NCI-H1417 (cell line): ENCODE measurements at regions not wholly inside any gene's neighbourhood (a gene's known extent, or its start where the extent isn't known, plus 50 kb on each side); places are given as distances from the start of the nearest gene placed in this dataset.
A peak's percentile ranks its signal among the peaks of the same experiment; 100 is the strongest.

ENCODE experiments used
- DNase-seq, 3 experiments: peaks; one replicate each; lab custom pipeline; 2025; lab: John Stamatoyannopoulos, UW

DNA sequence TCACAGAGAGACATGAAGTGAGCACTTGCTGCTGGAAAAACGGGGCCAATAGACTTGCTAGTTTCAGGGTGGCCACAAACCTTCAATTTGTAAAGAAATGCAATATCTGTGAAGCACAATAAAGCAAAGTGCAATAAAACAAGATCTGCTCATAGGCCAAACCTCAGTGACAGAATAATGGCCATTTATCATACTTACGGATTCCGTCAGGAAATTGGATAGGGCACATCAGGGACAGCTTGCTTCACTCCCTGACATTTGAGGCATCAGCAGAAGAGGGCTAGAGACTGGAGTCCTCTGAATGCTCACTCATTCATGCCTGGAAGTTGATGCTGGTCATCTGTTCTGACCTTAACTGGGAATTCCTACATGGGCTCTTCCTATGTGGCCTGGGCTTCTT lies 165.5 kb upstream of the OPRM1 start:
- no peak for DNase-seq

DNA sequence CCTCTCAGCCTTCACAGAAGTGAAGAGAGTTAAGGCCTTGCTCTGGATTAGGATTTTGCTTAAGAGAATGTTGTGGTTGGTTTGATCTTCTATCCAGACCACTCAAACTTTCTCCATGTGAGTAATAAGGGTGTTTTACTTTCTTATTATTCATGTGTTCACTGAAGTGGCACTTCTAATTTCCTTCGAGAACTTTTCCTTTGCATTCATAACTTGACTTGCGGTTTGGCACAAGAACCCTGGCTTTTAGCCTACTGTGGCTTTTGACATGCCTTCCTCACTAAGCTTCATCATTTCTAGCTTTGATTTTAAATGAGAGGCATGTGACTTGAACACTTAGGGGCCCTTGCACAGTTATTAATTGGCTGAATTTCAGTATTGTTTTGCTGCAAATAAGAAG lies 166.1 kb upstream of the OPRM1 start:
- DNase-seq: no peak

DNA sequence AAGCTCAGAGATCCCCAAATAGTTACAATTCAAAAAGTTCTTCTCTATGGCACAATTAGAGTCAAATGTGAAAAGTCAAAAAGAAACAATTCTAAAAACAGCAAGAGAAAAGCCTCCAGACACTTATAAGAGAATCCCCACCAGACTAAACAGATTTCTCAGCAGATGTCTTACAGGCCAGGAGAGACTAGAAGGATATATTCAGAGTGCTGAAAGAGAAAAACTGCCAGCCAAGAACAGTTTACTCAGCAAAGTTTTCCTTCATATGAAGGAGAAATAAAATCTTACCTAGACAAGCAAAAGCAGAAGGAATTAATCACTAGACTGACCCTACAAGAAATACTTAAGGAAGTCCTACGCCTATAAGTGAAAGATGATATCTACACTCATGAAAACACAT lies 176.1 kb upstream of the OPRM1 start:
- DNase-seq: no peak

DNA sequence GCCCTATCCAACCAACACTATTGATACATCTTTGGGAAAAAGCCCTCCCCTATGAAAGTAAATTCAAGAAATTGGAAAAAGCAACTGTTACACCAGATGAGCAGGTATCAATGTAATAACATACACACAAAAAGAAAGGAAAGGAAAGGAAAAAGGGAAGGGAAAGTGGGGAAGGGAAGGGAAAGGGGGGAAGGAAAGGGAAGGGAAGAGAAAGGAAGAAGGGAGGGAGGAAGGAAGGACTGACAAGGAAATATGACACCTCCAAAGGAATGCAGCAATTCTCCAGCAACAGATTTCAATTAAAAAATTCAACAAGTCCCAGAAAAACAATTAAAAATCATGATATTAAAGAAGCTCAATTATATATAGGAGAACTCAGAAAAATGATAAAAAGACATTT lies 176.9 kb upstream of the OPRM1 start:
- no peak for DNase-seq

DNA sequence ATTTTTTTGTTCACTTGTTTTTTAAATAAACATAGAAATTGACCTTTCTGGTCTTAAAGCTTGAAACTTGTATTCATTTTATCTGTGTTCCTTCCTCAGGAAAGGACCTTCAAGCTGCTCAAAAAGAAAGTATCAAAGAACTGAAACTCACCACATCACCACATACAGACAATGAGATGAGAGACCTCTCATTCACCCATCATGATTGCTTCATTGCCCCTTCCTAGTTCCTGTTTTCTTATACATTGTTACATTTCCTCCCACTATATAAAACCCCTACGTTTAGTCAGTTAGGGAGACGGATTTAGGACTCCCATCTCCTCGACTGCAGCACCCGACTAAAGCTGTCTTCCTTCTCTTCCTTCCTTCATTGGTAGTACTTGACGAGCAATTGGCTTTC lies 180.5 kb upstream of the OPRM1 start:
- no peak for DNase-seq

DNA sequence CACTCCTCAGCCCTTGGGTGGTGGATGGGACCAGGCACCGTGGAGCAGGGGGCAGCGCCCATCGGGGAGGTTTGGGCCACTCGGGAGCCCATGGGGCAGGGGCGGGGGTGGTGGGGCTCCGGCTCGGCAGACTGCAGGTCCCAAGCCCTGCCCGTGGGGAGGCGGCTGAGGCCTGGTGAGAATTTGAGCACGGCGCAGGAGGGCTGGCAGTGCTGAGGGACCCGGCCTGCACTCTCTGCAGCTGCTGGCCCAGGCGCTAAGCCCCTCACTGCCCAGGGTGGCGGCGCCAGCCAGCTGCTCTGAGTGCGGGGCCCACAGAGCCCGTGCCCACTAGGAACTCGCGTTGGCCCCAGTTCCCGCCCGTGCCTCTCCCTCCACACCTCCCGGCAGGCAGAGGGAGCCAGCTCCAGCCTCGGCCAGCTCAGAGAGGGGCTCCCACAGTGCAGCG lies 182.1 kb upstream of the OPRM1 start:
- DNase-seq: no peak

DNA sequence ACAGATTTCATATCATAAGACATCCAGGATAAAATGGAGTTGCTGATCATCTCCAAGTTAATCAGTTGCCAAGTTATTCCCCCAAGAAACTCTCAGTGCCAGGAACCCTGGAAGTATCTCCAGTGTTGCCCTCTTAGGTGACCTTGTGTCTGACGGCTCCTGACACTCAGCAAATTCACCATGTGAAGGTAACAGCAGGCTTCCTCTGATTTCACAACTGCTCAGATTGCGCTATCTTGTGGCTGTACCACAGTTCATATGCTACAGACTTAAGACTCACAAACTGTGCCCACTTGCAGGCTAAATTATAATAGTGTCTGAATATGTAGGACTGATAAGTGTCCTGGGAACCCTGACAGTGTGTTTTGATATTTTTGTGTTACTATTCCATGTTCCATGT lies 186.6 kb upstream of the OPRM1 start:
- peak in 1 of 3 experiments; percentile 9 for DNase-seq

DNA sequence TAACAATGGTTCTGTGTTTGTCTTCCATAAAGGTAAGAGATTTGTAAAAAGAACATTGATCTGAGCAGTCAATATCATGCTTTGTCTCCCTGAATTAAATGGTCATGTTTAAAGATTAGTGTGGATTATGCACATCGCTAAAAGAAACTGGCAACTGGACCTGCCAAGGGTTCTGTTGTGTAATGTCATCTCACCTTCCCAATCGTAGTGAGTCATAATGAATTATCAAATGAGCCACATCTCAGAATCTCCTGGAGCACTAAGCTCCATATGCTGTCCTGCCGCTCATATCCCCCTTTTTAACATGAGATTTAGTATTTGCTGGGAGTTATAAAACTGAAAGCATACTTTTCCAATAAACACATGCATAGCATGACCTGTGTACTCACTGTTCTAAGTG lies 187.0 kb upstream of the OPRM1 start:
- no peak for DNase-seq

DNA sequence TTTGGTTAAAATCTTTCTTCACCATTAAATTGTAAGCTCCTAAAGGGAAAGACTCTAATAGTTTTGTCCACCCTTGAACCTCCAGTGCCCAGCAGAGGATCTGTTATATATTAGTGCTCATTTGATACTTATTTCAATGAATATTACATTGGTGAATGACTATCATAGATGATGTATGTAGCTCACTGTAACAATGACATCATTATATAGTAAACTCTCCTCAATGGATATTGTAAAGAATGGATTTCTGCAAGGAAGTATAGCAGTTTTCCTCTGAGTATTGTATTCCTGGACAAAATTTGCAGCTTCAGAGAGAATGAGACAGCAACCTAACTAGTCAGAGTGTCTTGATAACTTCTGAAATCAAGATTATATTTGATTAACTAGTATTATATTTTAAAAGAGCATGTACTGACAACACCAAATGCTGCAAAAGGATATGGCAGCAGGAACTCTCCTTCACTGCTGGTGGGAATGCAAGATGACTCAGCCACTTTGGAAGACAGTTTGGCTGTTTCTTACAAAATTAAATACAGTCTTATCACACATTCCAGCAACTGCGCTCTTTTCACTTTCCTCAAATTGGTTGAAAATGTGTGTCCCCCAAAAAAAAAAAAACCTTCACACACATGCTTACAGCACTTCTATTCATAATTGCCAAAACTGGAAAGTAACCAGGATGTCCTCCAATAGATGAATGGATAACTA lies 189.8 kb upstream of the OPRM1 start:
- DNase-seq: no peak

DNA sequence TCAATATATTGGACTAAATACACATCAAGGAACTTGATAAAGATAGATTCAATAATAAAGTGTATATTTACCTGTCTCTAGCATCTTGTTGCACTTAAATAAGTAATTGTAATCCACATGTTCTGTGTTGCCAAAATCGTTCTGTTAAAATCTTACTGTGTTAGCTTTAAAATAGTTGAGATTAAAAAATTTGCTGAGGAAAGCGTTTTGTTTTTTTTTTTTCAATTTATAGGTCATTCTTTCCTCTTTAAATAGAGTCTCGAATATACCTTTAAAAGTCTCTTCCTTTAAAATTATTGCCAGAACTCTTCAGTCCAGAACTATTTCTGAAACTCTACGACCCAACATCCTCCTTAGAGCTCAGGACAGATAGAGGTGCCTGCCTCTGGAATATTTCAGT lies 195.6 kb upstream of the OPRM1 start:
- no peak for DNase-seq

DNA sequence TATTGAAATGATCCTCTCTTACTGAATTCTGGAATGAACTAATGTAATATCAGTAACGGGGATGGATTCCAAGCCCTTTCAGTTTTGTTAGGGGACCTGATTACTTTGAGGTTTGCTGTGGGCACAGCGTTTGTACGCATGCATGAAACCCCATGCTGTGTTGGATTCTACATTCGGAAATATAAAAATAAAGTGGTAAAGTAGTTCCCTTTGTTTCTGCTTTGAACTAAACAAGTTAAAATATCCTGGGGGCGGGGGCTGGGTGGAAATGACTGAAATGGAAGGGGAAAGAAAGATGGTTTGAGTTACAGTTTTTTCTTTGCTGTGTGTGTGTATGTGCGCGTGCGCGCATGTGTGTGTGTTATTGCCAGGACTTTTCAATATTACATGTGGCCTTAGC lies 196.5 kb upstream of the OPRM1 start:
- DNase-seq: no peak

DNA sequence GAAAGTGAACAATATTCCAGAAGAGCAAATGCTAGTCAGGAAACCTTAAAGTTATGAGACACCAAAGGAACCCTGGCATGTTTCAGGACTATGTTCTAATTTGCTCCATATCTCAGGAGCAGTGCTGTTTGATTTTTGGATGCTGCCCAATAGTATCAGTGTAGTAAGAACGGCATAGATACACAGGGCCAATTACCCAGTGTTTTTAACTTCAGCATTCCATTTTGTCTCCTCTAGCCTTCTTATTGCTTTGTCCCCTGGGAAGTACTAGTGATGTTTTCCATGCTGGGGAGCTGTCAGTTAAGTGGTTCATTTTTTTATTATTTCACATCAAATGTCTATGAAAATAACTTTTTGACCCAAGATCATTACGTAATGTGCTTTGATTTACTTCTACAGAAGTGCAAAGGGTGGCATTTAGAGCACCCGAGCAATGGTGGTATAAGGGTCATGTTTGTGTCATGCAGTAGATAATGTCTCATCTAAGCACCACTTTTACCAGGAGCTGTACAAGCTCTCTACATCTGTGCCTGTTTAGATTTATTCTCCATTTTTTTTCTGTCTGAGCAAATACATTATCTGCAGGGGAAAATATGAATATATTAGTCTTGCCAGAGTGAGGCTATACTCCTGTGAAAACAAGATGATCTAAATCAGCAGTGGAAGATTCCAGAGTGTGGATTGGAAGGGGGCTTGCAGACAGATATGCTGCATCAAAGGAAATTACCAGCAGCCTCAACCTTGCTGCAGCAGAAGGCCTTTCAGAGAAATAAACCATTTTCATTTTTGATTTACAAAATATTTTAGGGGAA lies 198.8 kb upstream of the OPRM1 start:
- no peak for DNase-seq

DNA sequence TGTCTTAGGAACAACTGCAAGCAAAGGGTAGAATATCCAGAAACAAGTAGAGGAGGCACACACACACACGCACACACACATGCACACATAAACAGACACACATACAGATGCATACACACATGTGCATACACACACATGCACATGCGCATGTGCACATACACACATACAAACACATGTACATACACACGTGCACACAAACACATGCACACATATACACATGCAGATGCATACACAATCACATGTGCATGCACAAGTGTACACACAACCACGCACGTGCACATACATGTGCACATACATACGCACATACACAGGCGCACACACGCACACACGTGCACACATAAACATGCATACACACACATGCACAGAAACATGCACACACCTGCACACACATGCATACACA lies 206.5 kb upstream of the OPRM1 start:
- no peak for DNase-seq

DNA sequence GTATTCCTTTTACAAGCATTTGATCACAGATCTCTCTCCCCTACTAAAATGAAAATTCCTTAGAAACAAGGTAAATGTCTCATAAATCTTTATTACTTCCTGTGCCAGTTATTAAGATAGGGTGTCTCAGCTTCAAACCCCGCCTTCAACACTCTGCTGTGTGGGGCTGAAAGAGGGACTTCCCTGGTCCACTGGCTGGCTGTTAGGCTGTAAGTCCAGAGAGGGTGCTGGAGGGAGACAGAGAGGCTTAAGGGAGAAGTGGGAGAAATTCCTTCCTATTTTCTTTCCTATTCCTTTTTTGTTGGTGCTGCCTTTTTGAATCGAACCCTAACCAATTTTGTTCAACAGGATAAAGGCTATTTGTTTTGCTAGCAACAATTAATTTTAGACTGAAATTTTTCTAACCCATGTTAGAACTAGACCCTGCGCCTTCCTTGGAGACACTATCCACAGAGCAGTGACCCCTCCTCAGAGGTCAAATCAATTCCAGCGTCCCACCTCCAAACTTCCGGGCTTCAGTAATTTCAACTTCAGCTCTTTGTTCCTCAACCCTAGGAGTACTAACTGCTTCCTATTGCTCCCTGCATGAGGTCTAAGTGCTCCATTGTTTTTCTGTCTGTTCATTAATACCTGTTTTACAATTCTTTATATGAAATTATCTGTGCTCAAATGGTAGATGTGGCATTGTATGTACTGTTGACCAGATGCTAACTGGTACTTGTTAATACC lies 207.5 kb upstream of the OPRM1 start:
- DNase-seq: no peak

DNA sequence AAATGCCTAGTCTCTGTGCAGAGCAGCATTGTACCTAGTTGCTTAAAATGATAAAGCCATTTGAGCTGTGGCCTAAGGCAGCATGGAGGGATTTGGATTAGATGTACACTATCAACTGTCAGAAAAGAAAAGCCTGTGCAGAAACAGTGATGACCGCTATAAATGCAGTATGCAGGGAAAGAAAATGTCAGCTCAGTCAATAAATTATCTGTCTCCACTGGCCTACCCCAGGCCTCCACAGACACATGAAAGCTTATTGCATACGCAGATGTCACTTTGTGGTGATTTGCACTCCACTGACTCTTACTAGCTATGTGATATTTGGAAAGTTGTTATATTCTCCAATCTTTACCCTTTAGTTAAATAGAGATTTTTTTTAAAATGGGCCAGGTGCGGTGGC lies 221.9 kb upstream of the OPRM1 start:
- peak in 1 of 3 experiments; percentile 43 for DNase-seq

DNA sequence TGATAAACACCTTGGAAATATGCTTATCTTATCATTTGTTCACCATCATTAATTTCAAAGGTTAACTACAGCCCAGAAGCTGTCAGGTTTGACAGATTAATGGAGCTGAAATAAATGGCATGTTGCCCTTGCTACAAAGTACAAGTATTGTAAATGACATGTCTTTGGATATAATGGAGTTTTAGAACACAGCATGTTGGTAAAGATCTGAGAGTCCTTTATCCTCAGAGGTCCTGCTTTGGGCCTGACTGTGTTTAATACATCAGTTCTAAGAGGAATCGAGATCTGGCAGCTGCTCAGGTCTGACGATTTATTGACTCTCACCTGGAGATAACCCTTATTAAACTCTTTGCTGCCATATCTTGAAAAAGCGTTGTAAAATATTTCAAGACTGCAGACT lies 222.7 kb upstream of the OPRM1 start:
- peak in 2 of 3 experiments; percentile 47 to 90 for DNase-seq

DNA sequence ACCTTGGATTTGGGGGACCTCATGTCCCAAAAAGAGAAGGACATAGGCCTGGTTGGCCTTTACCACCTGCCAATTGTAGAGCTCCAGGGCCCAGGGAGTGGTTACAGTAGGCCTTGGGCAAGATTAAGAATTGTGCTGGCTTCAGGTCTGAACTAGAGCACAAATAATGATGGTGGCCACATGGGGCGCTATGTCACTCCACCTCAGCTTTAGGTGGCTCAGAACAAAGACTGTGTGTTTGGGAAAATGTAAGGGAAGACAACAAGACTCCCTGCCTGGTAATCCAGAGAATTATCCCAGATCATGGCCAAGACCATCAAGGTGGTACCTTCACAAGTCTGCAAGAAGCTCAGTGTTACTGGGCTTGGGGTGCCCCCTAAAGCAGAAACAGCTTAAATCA lies 224.9 kb upstream of the OPRM1 start:
- DNase-seq: no peak

DNA sequence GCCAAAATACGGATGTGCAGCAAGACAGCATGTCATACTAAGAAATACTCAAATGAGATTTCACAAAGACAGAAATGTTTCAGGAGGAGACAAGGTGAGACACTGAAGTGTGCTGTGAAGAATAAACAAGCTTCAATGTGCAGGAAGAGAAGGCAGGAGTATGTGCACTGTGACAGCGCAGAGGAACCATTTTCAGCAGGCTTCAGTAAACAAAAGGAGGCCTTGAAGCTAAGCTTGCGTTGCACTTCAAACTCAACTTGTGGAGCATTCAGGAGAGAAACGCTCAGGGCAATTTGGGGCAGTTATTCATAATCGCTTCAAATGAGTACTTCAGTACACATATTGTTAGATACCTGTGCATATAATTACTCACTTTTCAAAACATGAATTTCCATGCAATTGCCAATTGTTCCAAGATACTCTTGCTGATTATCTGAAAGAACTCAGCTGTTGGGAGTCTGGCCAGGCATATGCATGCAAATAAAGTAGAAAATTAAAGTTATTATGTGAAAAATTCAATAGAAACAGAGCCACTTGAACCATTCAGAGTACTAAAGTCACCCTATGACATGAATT lies 234.2 kb upstream of the OPRM1 start:
- DNase-seq: peak; percentile 18 to 95 (median 75)

DNA sequence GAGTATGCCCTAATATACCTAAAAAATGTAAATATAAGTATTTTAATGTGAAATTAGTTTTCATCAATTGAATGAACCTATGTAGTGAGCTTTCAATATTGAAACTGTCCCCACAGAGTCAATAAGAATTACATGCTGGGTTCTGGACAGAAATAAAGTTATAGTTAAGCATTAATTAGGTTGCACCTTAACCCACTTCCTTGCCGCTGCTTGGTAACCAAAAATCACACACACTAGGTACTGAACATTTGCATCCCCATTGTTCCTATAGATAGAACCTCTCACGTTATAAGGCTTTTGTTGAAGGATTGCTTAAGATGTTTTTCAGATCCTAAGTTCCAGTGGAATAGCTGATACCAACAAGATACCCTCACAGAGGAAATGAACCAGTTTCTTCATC lies 237.1 kb upstream of the OPRM1 start:
- peak in 1 of 3 experiments; percentile 39 for DNase-seq

DNA sequence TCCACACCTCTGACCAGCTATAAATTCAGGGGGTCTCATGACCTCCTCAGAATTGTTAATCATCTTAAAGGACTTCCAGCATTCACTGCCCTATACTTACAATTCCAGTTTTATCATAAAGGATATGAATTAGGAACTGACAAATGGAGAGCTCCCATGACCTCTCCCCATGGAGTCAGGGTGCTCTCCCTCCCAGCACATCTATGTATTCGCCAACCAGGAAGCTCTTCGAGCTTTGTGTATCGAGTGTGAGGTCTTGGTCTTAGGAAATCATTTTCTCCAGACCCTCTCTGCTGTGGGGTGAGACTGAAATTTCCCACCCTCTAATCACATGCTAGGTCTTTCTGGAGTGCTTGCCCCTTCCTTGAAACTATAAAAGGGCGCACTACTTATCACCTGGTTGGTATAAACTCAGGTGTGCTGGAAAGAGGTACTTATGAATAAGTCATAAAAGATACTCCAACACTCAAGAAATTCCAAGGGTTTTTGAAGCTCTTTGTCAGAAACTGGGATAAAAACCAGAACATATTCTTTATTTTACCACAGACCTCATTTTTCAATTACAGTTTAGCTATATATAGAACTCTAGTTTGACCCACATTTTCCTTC lies 238.4 kb upstream of the OPRM1 start:
- DNase-seq: no peak

DNA sequence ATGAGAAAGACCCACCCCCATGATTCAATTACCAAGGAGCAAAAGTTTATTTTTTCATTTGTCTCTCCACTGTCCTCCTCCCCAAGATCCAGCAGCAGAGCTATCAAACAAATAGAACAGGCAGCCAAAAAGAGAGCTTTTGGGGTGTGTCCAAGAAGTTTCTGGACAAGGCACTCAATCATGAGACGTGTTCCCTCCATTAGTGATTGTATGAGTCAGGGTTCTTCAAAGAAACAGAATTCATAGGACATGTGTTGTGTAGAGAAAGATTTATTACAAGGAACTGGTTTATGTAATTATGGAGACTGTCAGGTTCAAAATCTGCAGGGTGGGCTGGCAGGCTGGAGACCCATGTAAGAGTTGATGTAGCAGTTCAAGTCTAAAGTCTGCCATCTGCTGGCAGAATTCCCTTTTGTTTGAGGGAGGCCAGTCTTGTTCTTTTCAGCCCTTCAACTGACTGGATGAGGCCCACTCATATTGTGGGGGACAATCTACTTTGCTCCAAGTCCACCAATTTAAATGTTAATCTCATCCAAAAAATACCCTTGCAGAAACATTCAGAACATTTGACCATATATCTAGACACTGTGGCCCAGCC lies 248.1 kb upstream of the OPRM1 start:
- DNase-seq: peak in 2 of 3 experiments; percentile 7 to 63

DNA sequence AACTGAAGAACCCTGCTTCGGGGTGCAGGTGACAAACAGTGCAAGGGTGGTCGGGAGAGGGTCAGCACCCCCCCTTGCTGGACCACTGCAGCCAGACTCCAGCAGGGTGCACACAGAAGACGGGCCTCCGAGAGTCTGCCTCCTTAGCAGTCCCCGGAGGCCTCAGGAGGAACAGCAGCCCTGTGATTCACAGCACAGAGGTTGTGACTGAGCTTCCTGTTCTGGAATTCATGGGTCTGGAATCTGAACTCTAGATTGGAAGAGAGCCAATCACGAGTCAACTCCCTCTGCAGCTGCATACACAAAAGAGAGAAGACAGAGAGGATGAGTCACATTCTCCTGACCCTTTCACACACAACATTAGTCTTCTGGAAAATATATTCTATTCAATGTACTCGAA lies 249.0 kb upstream of the OPRM1 start:
- DNase-seq: peak in 1 of 3 experiments; percentile 4
